ENCODE measurements at regions not wholly inside any gene's neighbourhood (a gene's known extent, or its start where the extent isn't known, plus 50 kb on each side); places are given as distances from the start of the nearest gene placed in this dataset.

GRCh38 chr2:64394153-64394552 lies 59.8 kb upstream of the LGALSL start:
- TF ChIP-seq EZH2phosphoT487 (IDR thresholded peaks at IDR 0.05; ENCODE audit: low read length): no peak
- TF ChIP-seq, protein P1, sequence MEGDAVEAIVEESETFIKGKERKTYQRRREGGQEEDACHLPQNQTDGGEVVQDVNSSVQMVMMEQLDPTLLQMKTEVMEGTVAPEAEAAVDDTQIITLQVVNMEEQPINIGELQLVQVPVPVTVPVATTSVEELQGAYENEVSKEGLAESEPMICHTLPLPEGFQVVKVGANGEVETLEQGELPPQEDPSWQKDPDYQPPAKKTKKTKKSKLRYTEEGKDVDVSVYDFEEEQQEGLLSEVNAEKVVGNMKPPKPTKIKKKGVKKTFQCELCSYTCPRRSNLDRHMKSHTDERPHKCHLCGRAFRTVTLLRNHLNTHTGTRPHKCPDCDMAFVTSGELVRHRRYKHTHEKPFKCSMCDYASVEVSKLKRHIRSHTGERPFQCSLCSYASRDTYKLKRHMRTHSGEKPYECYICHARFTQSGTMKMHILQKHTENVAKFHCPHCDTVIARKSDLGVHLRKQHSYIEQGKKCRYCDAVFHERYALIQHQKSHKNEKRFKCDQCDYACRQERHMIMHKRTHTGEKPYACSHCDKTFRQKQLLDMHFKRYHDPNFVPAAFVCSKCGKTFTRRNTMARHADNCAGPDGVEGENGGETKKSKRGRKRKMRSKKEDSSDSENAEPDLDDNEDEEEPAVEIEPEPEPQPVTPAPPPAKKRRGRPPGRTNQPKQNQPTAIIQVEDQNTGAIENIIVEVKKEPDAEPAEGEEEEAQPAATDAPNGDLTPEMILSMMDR (IDR thresholded peaks at IDR 0.05; ENCODE audit: low read length): no peak
